ENCODE measurements at regions not wholly inside any gene's neighbourhood (a gene's known extent, or its start where the extent isn't known, plus 50 kb on each side); places are given as distances from the start of the nearest gene placed in this dataset.
"Not testable (repeated sequence)": the region's sequence is repeated elsewhere in the genome, so short reads cannot be mapped to it uniquely, and the experiment has no call there.

- DNase-seq (ENCODE audit: low spot score): no peak
Observed at GRCh38 chr2:52542297-52542696, 1225.3 kb upstream of the CHAC2 start.

- no peak for DNase-seq (ENCODE audit: low spot score)
Observed at GRCh38 chr2:52539026-52539970, 1228.3 kb upstream of the CHAC2 start.

GRCh38 chr2:52537588-52537987, 1230.0 kb upstream of the CHAC2 start:
- DNase-seq (ENCODE audit: low spot score): no peak

GRCh38 chr2:52536929-52537460, 1230.6 kb upstream of the CHAC2 start:
- no peak for DNase-seq (ENCODE audit: low spot score)

GRCh38 chr2:52532956-52533355, 1234.6 kb upstream of the CHAC2 start:
- no peak for DNase-seq (ENCODE audit: low spot score)

GRCh38 chr2:52526735-52527134, 1240.9 kb upstream of the CHAC2 start:
- no peak for DNase-seq (ENCODE audit: low spot score)

- DNase-seq (ENCODE audit: low spot score): no peak
Observed at GRCh38 chr2:52520644-52521043, 1247.0 kb upstream of the CHAC2 start.

GRCh38 chr2:52518678-52519077, 1248.9 kb upstream of the CHAC2 start:
- no peak for DNase-seq (ENCODE audit: low spot score)

GRCh38 chr2:52512760-52513159, 1254.8 kb upstream of the CHAC2 start:
- DNase-seq (ENCODE audit: low spot score): no peak

- no peak for DNase-seq (ENCODE audit: low spot score)
Observed at GRCh38 chr2:52510432-52510831, 1257.2 kb upstream of the CHAC2 start.

GRCh38 chr2:52502476-52502860, 1265.1 kb upstream of the CHAC2 start:
- no peak for DNase-seq (ENCODE audit: low spot score)

- no peak for DNase-seq (ENCODE audit: low spot score)
Observed at GRCh38 chr2:52501715-52502475, 1265.7 kb upstream of the CHAC2 start.

- no peak for DNase-seq (ENCODE audit: low spot score)
Observed at GRCh38 chr2:52500561-52500960, 1267.0 kb upstream of the CHAC2 start.

- DNase-seq (ENCODE audit: low spot score): no peak
Observed at GRCh38 chr2:52498077-52498750, 1269.4 kb upstream of the CHAC2 start.

GRCh38 chr2:52495816-52496215, 1271.8 kb upstream of the CHAC2 start:
- DNase-seq (ENCODE audit: low spot score): no peak

GRCh38 chr2:52477166-52477565, 1290.4 kb upstream of the CHAC2 start:
- no peak for DNase-seq (ENCODE audit: low spot score)

GRCh38 chr2:52475590-52475989, 1292.0 kb upstream of the CHAC2 start:
- DNase-seq (ENCODE audit: low spot score): no peak

GRCh38 chr2:52474091-52474490, 1293.5 kb upstream of the CHAC2 start:
- DNase-seq (ENCODE audit: low spot score): no peak

- no peak for DNase-seq (ENCODE audit: low spot score)
Observed at GRCh38 chr2:52473526-52473925, 1294.1 kb upstream of the CHAC2 start.

GRCh38 chr2:52470457-52470856, 1297.1 kb upstream of the CHAC2 start:
- not testable (repeated sequence) for DNase-seq (ENCODE audit: low spot score)

- DNase-seq (ENCODE audit: low spot score): no peak
Observed at GRCh38 chr2:52467189-52467588, 1300.4 kb upstream of the CHAC2 start.

- no peak for DNase-seq (ENCODE audit: low spot score)
Observed at GRCh38 chr2:52465287-52465686, 1302.3 kb upstream of the CHAC2 start.
